Pons (tissue), 1 donor: ENCODE measurements at regions not wholly inside any gene's neighbourhood (a gene's known extent, or its start where the extent isn't known, plus 50 kb on each side); places are given as distances from the start of the nearest gene placed in this dataset.

ENCODE experiments used
- DNase-seq: peaks from one replicate; pipeline ENCODE4 v3.0.0-alpha.2; 2016; ENCODE audit warnings: low spot score

DNA sequence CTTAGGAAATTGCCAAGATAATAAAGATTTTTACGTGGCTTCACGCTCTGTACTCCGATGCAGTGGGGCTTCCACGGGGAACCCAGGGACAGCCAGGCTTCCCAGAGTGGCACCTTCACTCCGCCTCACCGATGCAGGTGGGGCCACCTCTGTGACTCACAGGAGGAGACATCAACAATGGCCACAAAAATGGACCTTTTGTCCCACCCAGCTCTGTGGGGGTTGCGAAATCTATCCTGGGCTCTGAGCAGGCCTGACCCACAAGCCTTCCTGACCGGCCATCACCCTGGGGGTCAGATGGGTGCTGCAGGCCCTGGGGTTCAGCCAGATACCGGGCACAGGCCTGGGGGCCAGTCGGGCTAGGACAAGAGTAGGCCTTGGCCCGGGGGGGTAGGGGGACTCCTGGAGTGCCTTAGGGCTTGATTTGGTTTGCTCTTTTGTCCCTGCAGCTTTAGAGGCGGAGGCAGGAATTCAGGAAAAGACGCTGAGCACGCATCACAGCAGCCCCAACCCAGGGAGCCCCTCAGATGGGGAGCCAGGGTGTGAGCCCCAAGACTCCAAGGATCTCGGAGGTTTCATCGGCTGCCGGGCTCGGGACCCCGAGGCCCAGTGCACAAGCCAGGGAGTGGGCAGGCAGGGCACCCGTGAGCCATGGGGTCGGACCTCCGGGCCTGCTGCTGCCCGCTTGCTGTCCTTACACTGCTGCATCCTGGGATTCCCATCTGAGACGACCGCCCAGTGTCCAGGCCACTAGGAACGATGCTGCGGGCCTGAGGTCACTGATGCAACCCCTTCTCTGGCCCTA, 136.5 kb upstream of the NKX1-1 start:
- no peak for DNase-seq

DNA sequence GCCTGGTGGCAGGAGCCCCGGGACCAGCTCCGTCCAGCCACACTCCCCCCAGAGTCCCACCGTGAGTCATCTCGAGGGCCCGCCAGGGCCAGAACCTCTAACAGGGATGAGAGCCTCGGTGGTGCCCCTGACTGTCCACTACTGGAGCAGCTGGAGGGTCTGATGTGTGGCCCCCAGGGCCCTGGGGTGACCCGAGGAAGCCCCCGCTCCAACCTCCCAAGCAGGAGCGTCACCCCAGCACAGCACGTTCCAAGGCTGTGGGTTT, 135.9 kb upstream of the NKX1-1 start:
- no peak for DNase-seq

DNA sequence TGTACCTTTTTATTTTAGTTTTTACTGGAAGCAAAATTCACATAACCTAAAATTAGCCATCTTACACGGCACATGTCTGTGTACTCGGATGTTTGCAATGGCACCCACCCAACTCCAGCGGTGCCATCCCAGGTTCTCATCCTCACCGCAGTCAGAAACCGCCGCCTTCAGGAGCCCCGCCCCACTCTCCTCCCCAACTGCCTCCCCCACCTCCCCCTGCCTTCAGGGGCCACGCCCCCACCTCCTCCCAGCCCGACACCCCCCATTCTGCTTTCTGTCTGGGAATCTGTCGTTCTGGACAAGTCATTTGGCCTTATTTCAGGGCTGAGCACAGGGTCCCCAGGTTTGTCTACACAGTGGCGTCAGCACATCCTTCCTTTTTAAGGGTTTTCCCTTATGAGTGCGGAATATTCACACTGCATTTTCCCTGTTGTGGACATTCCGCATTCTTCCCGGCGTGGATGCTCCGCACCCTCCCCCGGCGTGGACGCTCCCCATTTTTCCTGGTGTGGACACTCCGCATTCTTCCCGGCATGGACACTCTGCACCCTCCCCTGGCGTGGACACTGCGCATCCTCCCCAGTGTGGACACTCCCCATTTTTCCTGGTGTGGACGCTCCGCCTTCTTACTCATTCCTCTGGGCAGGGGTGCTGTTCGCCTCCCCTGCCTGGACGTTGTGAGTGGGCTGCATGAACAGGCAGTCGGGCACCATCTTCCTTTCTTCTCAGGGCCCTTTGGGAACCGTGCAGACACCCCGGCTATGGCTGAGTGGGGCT, 135.4 kb upstream of the NKX1-1 start:
- no peak for DNase-seq

DNA sequence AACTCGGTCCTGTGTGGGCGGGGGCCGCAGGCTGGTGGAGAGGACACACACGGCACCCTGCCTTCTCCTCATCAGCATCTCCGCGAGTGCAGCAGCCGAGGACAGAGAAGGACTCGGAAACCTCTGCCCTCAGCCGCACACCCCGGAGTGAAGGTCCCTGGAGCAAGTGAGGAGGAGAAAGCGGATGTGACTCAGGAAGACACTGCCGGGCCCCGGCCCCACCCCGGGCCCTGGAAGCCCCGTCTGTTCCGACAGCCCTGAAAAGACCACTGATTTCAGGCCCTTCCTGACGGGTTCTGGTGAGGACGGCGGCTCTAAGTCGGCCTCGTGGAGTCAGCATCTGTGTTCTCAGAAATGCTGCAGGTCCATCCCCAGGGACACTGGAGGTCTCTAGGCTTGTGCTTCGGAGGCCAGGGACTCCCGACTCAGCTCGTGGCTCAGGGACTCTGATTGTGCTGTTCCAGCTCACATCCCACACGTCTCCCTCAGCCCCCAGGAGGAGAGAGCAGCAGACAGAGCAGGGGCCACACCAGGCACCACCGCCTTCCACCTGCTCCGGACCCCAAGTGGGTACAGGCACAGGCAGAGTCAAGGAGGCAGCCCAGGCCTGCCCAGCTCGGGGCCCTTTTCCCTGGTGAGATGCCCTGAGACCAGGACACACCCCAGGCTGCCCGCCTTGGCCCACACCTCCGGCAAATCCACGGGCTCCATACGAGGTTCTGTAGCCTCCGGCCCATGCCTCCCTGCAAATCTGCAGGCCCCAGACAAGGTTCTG, 134.5 kb upstream of the NKX1-1 start:
- no peak for DNase-seq

GRCh38 chr4:1539859-1540600, 133.8 kb upstream of the NKX1-1 start:
- DNase-seq: no peak

- no peak for DNase-seq
Measured at GRCh38 chr4:1538941-1539772, 132.9 kb upstream of the NKX1-1 start.

GRCh38 chr4:1538096-1538410, 131.8 kb upstream of the NKX1-1 start:
- no peak for DNase-seq

GRCh38 chr4:1537410-1538095, 131.3 kb upstream of the NKX1-1 start:
- no peak for DNase-seq

GRCh38 chr4:1536579-1537409, 130.6 kb upstream of the NKX1-1 start:
- DNase-seq: no peak

- DNase-seq: no peak
Measured at GRCh38 chr4:1535926-1536578, 129.8 kb upstream of the NKX1-1 start.

GRCh38 chr4:1534876-1535526, 128.8 kb upstream of the NKX1-1 start:
- no peak for DNase-seq

- no peak for DNase-seq
Measured at GRCh38 chr4:1534095-1534872, 128.0 kb upstream of the NKX1-1 start.

DNA sequence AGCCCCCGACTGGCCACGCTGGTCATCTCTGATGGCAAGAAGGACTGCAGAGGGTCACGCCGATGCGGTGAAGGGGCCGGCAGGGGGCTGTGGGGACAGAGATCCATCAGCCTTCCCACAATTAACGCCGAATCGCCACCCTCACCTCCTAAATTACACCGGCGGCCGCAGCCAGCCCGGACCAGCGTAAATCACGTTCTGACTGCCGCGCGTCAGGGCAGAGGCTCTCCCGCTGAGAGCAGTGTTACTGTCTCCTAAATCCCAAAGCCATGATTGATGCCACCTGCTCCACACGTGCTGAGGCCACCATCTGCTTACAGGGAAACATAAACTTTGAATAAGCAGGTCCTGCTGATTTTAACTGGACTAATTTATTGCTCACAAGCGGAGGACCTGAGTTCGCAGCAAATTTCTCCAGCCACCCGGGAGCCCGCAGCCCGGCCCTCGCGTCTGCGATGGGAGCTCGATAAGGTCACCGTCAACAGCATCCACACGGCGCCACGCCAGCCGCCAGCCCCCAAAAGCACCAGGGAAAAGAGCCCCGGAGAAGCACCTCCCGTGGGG, 127.3 kb upstream of the NKX1-1 start:
- no peak for DNase-seq

GRCh38 chr4:1532549-1533395, 126.5 kb upstream of the NKX1-1 start:
- no peak for DNase-seq

DNA sequence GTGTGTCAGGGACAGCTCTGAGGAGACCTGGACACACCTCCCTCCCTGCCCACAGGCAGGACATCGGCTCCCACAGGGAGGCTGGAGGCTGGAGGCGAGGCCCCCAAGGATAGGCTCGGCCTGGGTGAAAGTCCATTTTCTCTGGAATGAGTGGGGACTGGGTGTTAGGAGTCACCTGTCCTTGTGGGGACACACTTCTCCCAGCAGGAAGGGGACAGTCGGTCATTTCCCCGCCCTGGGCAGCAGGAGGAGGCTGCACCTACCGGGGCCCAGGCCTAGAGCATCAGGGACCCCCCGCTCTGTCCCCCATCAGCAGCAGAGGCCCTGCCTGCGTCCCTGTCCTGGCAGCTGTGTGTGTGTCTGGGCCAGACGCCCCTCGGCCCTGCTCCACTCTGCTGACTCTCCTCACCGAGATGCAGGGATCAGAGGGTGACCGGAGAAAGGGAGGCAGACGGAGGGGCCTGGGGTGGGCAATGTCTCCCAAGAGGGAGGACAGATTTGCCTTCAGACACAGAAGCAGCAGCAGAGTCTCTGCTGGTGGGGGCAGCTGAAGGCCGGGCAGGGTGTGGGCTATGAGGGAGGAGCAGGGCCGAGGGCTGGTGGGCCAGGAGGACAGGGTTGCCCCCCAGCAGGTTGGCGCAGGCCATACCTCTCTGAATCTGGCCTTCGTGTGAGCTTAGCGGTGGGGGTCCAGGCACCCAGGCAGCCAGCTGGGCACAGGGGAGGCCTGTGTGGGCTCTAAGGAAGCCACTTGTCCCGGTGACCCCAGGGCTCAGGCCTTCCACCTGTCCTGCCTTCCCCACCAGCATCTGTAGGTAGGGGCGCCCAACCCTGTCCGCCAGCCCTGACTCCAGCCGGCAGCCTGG, 125.7 kb upstream of the NKX1-1 start:
- DNase-seq: no peak

DNA sequence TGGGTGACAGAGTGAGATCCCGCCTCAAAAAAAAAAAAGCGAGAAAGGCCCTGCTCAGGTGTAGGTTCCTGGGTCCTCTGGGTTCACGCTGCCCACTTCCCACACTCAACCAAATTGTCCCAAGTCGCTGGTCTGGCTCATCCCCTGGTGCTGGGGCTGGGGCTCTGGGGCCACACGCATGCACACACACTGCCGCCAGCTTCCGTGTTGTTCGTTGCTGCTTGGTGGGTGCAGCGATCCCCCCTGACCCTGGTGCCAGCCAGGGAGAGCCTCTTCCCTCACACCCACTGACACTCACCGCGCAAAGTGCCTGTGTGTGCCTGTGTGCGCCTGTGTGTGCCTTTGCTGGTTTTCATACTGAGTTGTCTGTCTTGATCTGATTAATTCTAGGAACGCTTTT, 124.1 kb upstream of the NKX1-1 start:
- DNase-seq: no peak
